GM12878 (cell line): ENCODE measurements at regions not wholly inside any gene's neighbourhood (a gene's known extent, or its start where the extent isn't known, plus 50 kb on each side); places are given as distances from the start of the nearest gene placed in this dataset.

ENCODE experiments used
- ATAC-seq: fragments of 200-7000 bp; cut with Tn5 transposase; 3 replicates; pipeline ENCODE4 v1.9.1; 2020; ENCODE audit warnings: mild to moderate bottlenecking, moderate library complexity
- BruUV-seq: library from RNA; stranded (reverse); fragments of 400-500 nt; replicated peaks from 2 replicates; lab custom pipeline; 2021; lab: Mats Ljungman, UMichigan
- CTCF ChIA-PET: fragments of 300-600 bp; sonication (Branson Sonifier 250); formaldehyde crosslinking; extraction: SDS; loops from one replicate; lab custom pipeline; 2021; ENCODE audit warnings: inconsistent platforms; lab: Yijun Ruan, JAX
- POLR2A ChIA-PET: fragments of 350-600 bp; formaldehyde crosslinking; extraction: SDS; loops from one replicate; lab custom pipeline; 2021; ENCODE audit warnings: inconsistent platforms; lab: Charles Lee
- RAD21 ChIA-PET: fragments of 300-600 bp; sonication (Branson Sonifier 250); formaldehyde crosslinking; loops from one replicate; lab custom pipeline; 2023; ENCODE audit warnings: antibody characterized with exemption; ENCODE audit not compliant: unreplicated experiment; lab: Charles Lee
- SMC1A ChIA-PET: fragments of 300-600 bp; sonication (Branson Sonifier 250); formaldehyde crosslinking; loops from one replicate; lab custom pipeline; 2023; ENCODE audit not compliant: unreplicated experiment, uncharacterized antibody; lab: Charles Lee
- DNase-seq: peaks from one replicate; pipeline ENCODE4 v3.0.0-alpha.2; 2011; ENCODE audit warnings: low read depth, low spot score
- FAIRE-seq: peaks from 3 replicates; lab custom pipeline; 2011; peaks lifted over from hg19 to GRCh38; lab: Jason Lieb, UNC
- H2AFZ ChIP-seq: 2 replicates; pipeline ENCODE4 v1.6.0; 2011; ENCODE audit warnings: low read depth, low read length, control low read depth; ENCODE audit not compliant: control insufficient read depth
- H3K27ac ChIP-seq: 2 replicates; pipeline ENCODE4 v1.5.1; 2011; ENCODE audit warnings: control low read depth; ENCODE audit not compliant: control insufficient read depth, insufficient read depth
- H3K27me3 ChIP-seq, 2 experiments: replicated peaks in 1 of 2; 2 replicates each; pipeline versions ENCODE4 v1.6.0 to v1.6.1; 2011; ENCODE audit warnings: low read length in 1 of 2; ENCODE audit not compliant: control insufficient read depth in 2 of 2, insufficient read depth in 2 of 2
- H3K36me3 ChIP-seq, 2 experiments: 2 replicates each; pipeline ENCODE4 v1.5.1; 2011; ENCODE audit warnings: low read length in 1 of 2; ENCODE audit not compliant: control insufficient read depth in 2 of 2, insufficient read depth in 2 of 2
- H3K4me1 ChIP-seq: 2 replicates; pipeline ENCODE4 v1.6.1; 2011; ENCODE audit warnings: mild to moderate bottlenecking, low read length, moderate library complexity, mixed read lengths; ENCODE audit not compliant: control insufficient read depth, insufficient read depth
- H3K4me2 ChIP-seq: 2 replicates; pipeline ENCODE4 v1.6.0; 2011; ENCODE audit warnings: control low read depth; ENCODE audit not compliant: control insufficient read depth, insufficient read depth
- H3K4me3 ChIP-seq: fragments of 200-600 bp; sonication (generic); 2 replicates; pipeline ENCODE4 v1.5.1; 2016
- H3K79me2 ChIP-seq: 2 replicates; pipeline ENCODE4 v1.6.0; 2011; ENCODE audit warnings: low read length; ENCODE audit not compliant: control insufficient read depth, insufficient read depth
- H3K9ac ChIP-seq: 2 replicates; pipeline ENCODE4 v1.8.0; 2011; ENCODE audit warnings: low read length, control low read depth, mixed read lengths; ENCODE audit not compliant: control insufficient read depth, insufficient read depth
- H3K9me3 ChIP-seq: replicated peaks from 3 replicates; pipeline ENCODE4 v1.5.1; 2011; ENCODE audit warnings: mild to moderate bottlenecking, low read length; ENCODE audit not compliant: control insufficient read depth, insufficient read depth
- H4K20me1 ChIP-seq: 2 replicates; pipeline ENCODE4 v1.6.0; 2011; ENCODE audit not compliant: control insufficient read depth, insufficient read depth
- ATF2 ChIP-seq: IDR thresholded peaks from 2 replicates; pipeline ENCODE4 v1.6.1; 2012; ENCODE audit warnings: low read length, inconsistent platforms
- E4F1 ChIP-seq: fragments of 450-650 bp; IDR thresholded peaks from 2 replicates; pipeline ENCODE4 v1.6.1; 2018; ENCODE audit warnings: borderline replicate concordance, mild to moderate bottlenecking; ENCODE audit not compliant: partially characterized antibody
- ESRRA ChIP-seq: IDR thresholded peaks from 2 replicates; pipeline ENCODE4 v1.6.1; 2012; ENCODE audit warnings: mild to moderate bottlenecking, low read length, improper control_type of control experiment
- KAT2A ChIP-seq: conservative IDR thresholded peaks from 2 replicates; pipeline ENCODE4 v1.6.1; 2011; ENCODE audit warnings: low read depth, low read length; ENCODE audit not compliant: control insufficient read depth
- MLLT1 ChIP-seq: fragments of 450-650 bp; IDR thresholded peaks from 2 replicates; pipeline ENCODE4 v1.6.1; 2016; ENCODE audit warnings: mild to moderate bottlenecking
- NR2C2 ChIP-seq: IDR thresholded peaks from 2 replicates; pipeline ENCODE4 v1.6.1; 2011; ENCODE audit warnings: borderline replicate concordance, low read depth; ENCODE audit not compliant: control insufficient read depth, insufficient read length
- NR2F1 ChIP-seq: fragments of 450-650 bp; conservative IDR thresholded peaks from 2 replicates; pipeline ENCODE4 v1.6.1; 2017; ENCODE audit warnings: mild to moderate bottlenecking
- PKNOX1 ChIP-seq: fragments of 450-650 bp; IDR thresholded peaks from 2 replicates; pipeline ENCODE4 v1.6.1; 2016; ENCODE audit warnings: mild to moderate bottlenecking
- SMC3 ChIP-seq: IDR thresholded peaks from 2 replicates; pipeline ENCODE4 v1.6.1; 2011; ENCODE audit warnings: low read length, improper control_type of control experiment, borderline replicate concordance
- SREBF1 ChIP-seq: IDR thresholded peaks from 2 replicates; pipeline ENCODE4 v1.6.1; 2012; ENCODE audit warnings: mild to moderate bottlenecking, low read length
- TBL1XR1 ChIP-seq: IDR thresholded peaks from 2 replicates; pipeline ENCODE4 v1.6.1; 2012; ENCODE audit warnings: low read depth, low read length, improper control_type of control experiment
- YBX1 ChIP-seq: fragments of 450-650 bp; IDR thresholded peaks from 2 replicates; pipeline ENCODE4 v1.6.1; 2016; ENCODE audit warnings: antibody characterized with exemption
- ZNF592 ChIP-seq: fragments of 450-650 bp; IDR thresholded peaks from 2 replicates; pipeline ENCODE4 v1.6.1; 2017; ENCODE audit warnings: mild to moderate bottlenecking, moderate library complexity
- WGBS: methylation state at CpG from one replicate; pipeline ENCODE4 v1.1.6; 2016; ENCODE audit warnings: low lambda C conversion rate; ENCODE audit not compliant: insufficient replicate concordance, insufficient coverage; ENCODE audit errors: missing lambda C conversion rate; 5-methylcytosine and 5-hydroxymethylcytosine counted together
- in situ Hi-C: fragments of 300-500 bp; cut with MboI; formaldehyde crosslinking; loops from 9 replicates; pipeline ENCODE4 v1.14.3; 2018; ENCODE audit warnings: mixed read lengths
- intact Hi-C: fragments of 100-400 bp; cut with micrococcal nuclease; formaldehyde crosslinking; loops from one replicate; pipeline ENCODE4 v1.14.2; 2022; ENCODE audit not compliant: unreplicated experiment

GRCh38 chr13:108377646-108378206, 108.2 kb downstream of the TNFSF13B start (continued):
- TF ChIP-seq ZNF592 (no peak), NR2C2 (no peak)

- Histone ChIP-seq H3K36me3 (no peaks in the 10 kb centered on the region), H2AFZ (no peak overlapping the region), H3K27ac (no peak overlapping the region), H3K27me3 (no peaks in the 10 kb centered on the region), H3K9ac (no peak overlapping the region), H3K79me2 (no peaks in the 10 kb centered on the region), H3K4me2 (no peak overlapping the region), H3K4me1 (no peaks in the 10 kb centered on the region), H4K20me1 (no peaks in the 10 kb centered on the region), H3K9me3 (no peaks in the 10 kb centered on the region), H3K4me3 (no peak overlapping the region)
- ChIA-PET SMC1A (interaction anchor here (0.8 kb wide), 1 partner anchor 10 kb away, joined by 3 read pairs; no protein-coding TSS in a partner anchor), CTCF (no interaction called here), POLR2A (no interaction called here), RAD21 (no interaction called here)
- in situ Hi-C loops = no loop called here
- WGBS = 76% methylated on average over 3 of the region's 3 CpGs
- ATAC-seq (no peak), DNase-seq (no peak), FAIRE-seq (no peak)
- no TSS peak for BruUV-seq
- intact Hi-C loops = no loop called here
- TF ChIP-seq YBX1 (no peak), SREBF1 (no peak), ESRRA (no peak), E4F1 (no peak), KAT2A (no peak), NR2F1 (no peak), MLLT1 (no peak), PKNOX1 (no peak), ATF2 (no peak), TBL1XR1 (no peak), SMC3 (no peak)
These were observed 114.1 kb downstream of the TNFSF13B start for GRCh38 chr13:108383667-108384066.
